GM18907 (cell line): ENCODE measurements at regions not wholly inside any gene's neighbourhood (a gene's known extent, or its start where the extent isn't known, plus 50 kb on each side); places are given as distances from the start of the nearest gene placed in this dataset.
"Not testable (repeated sequence)": the region's sequence is repeated elsewhere in the genome, so short reads cannot be mapped to it uniquely, and the experiment has no call there.

Experiments used
- ATAC-seq: cut with Tn5 transposase; IDR thresholded peaks from one replicate; pipeline ENCODE4 v1.9.1; 2021; ENCODE audit warnings: mild to moderate bottlenecking, moderate library complexity; ENCODE audit not compliant: unreplicated experiment

DNA sequence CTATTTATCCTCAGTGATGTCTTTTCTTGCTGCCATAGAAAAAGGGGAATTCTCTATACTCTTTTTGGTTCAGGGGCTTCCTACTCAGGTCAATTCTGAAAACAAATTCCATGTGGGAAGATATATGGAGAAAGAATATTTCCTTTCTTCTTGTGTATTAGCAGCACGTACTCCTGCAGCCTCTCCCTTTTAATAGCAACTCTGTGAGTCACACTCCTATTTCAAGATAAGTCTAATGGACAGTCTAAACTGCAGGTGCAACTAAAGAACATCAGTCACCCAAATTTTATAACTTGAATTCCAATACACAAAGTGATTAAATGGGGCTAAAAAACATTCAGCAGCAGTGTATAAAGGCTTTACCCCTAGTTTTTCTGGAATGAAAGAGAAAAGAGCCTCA lies 942.2 kb downstream of the CNTNAP5 start:
- no peak for ATAC-seq

- no peak for ATAC-seq
Observed at GRCh38 chr2:124970030-124970429, 944.9 kb downstream of the CNTNAP5 start.

- ATAC-seq = no peak
Observed at GRCh38 chr2:124973396-124973795, 948.3 kb downstream of the CNTNAP5 start.

DNA sequence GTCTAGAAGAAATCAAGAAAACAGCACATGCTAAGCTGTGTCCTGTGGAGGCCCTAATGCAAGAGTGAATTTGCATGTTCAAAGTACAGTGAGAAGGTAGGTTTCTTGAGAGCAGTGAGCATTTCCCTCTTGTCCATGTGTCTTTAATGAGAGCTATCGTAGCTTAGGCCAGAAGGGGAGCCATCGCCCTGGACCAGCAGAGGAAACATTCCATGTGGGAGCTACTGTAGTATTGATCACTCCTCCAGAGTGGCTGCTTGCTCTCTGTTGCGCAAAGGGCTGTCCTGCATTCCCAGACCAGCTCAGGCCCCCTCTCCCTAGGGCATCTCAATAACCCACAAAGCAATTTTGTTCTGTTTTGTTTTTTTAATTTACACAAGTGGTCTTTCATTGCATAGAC lies 950.1 kb downstream of the CNTNAP5 start:
- no peak for ATAC-seq

- ATAC-seq = no peak
Observed at GRCh38 chr2:124975648-124976047, 950.6 kb downstream of the CNTNAP5 start.

GRCh38 chr2:124978597-124978996 lies 953.5 kb downstream of the CNTNAP5 start:
- ATAC-seq = no peak

- no peak for ATAC-seq
Observed at GRCh38 chr2:124983595-124983994, 958.5 kb downstream of the CNTNAP5 start.

GRCh38 chr2:124985270-124985669 lies 960.2 kb downstream of the CNTNAP5 start:
- ATAC-seq = no peak

- no peak for ATAC-seq
Observed at GRCh38 chr2:124986136-124986535, 961.0 kb downstream of the CNTNAP5 start.

- not testable (repeated sequence) for ATAC-seq
Observed at GRCh38 chr2:124986870-124987269, 961.8 kb downstream of the CNTNAP5 start.

GRCh38 chr2:124987436-124987835 lies 962.3 kb downstream of the CNTNAP5 start:
- not testable (repeated sequence) for ATAC-seq

- no peak for ATAC-seq
Observed at GRCh38 chr2:124988111-124988510, 963.0 kb downstream of the CNTNAP5 start.

DNA sequence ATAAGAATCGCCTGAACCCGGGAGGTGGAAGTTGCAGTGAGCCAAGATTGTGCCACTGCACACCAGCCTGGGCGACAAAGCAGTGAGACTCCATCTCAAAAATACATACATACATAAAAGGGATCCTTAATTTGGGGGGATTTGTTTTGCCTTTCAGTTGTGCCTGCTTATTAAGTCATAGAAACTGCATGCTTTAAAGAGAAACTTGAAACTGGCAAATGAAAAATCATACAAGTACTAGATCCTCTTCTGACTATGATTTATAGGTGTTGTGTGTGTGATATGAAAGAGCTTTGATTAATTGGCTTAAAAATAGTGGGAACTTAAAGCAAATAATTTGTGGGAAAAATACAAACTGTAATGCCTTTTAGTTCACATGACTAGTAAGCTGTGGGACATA lies 963.7 kb downstream of the CNTNAP5 start:
- no peak for ATAC-seq

DNA sequence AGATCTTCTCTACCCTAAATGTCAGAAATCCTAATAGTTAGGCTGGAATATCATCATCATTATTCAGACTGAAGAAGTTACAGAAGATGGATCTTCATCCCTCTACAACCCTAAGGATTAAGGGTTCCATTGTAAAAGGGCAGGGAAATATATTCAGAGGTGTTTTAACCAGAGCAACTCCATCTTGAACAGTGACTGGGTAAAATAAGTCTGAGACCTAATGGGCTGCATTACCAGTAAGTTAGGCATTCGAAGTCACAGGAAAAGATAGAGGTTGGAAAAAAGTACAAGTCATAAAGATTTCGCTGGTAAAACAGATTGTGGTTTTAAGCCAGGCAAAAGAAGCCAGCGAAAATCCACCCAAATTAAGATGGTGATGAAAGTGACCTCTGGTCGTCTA lies 968.7 kb downstream of the CNTNAP5 start:
- no peak for ATAC-seq

- no peak for ATAC-seq
Observed at GRCh38 chr2:124995185-124995912, 970.3 kb downstream of the CNTNAP5 start.

GRCh38 chr2:124996406-124996805 lies 971.3 kb downstream of the CNTNAP5 start:
- ATAC-seq = no peak

DNA sequence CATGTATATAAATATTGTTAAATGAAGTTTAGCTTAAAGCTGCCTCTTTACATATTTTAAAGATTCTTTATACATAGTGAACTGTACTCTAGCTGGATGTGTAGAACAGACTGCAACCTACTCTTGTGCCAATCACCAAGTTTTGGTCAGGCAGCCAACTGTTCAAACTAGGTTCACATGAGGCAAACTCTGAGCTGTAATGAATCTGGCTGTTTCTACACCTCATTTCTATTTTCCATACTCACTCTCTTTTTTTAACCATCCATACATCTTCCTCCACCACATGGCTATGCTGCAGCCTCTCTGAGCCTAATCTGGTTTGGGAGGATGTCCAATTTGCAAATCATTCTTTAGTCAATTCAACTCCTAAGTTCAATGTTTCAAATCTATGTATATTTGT lies 974.8 kb downstream of the CNTNAP5 start:
- ATAC-seq = no peak

DNA sequence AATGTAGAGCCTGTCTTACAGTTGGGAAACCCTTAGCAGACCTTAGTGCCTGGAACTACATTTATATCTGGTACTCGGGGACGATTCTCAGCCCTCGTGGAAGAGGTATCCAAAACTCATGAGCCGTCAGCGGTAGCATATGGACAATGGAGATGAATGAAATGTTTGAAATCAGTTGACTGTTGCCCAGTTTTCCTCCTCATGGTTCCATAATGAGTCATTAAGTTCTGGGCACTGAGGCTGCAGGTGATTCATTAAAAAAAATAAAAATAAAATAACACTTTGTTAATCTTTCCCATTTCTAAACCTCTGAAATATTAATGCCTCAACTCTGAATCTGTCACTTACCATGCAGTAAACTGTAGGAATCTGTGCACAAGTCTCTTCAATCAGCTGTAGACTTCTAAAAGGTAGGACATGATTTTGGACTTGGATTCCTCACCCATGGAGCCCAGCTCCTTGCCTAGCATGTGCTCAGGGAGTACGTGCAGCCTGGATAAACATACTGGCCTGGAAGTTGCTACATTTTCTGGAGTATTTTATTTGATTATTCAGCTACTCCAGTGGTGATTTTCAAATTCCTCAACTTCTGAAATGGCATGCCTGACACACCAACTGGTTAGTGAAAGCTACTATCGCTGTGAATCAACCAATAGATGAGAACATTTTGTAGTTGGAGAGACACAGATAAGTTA lies 979.2 kb downstream of the CNTNAP5 start:
- no peak for ATAC-seq

GRCh38 chr2:125006676-125007075 lies 981.6 kb downstream of the CNTNAP5 start:
- ATAC-seq = no peak

DNA sequence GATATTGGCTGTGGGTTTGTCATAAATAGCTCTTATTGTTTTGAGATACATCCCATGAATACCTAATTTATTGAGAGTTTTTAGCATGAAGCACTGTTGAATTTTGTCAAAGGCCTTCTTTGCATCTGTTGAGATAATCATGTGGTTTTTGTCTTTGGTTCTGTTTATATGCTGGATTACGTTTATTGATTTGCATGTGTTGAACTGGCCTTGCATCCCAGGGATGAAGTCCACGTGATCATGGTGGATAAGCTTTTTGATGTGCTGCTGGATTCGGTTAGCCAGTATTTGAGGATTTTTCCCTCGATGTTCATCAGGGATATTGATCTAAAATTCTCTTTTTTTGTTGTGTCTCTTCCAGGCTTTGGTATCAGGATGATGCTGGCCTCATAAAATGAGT lies 1003.6 kb downstream of the CNTNAP5 start:
- not testable (repeated sequence) for ATAC-seq

GRCh38 chr2:125033871-125034270 lies 1008.8 kb downstream of the CNTNAP5 start:
- no peak for ATAC-seq

GRCh38 chr2:125037135-125037653 lies 1012.1 kb downstream of the CNTNAP5 start:
- ATAC-seq = no peak
